ENCODE measurements at regions not wholly inside any gene's neighbourhood (a gene's known extent, or its start where the extent isn't known, plus 50 kb on each side); places are given as distances from the start of the nearest gene placed in this dataset.

DNA sequence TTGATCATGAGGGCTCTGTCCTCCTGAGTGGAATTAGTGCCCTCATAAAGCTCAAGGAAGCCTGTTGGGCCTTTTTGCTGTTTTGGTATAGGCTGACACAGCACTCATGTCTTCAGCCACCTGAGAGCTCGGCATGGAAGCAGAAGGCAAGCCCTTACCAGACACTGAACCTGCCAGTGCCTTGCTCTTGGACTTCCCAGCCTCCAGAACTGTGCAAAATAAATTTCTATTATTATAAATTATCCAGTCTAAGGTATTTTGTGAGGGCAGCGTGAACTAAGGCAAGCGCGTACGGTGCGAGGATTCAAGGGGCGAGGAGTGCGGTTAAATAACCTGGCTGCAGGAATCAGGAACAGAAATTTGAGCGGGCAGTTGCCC lies 281.5 kb upstream of the LYZL1 start:
- no peaks in the 10 kb centered on the region for H3K79me2 ChIP-seq (ENCODE audit: control insufficient read depth, insufficient read depth, low read length, unreplicated experiment)

DNA sequence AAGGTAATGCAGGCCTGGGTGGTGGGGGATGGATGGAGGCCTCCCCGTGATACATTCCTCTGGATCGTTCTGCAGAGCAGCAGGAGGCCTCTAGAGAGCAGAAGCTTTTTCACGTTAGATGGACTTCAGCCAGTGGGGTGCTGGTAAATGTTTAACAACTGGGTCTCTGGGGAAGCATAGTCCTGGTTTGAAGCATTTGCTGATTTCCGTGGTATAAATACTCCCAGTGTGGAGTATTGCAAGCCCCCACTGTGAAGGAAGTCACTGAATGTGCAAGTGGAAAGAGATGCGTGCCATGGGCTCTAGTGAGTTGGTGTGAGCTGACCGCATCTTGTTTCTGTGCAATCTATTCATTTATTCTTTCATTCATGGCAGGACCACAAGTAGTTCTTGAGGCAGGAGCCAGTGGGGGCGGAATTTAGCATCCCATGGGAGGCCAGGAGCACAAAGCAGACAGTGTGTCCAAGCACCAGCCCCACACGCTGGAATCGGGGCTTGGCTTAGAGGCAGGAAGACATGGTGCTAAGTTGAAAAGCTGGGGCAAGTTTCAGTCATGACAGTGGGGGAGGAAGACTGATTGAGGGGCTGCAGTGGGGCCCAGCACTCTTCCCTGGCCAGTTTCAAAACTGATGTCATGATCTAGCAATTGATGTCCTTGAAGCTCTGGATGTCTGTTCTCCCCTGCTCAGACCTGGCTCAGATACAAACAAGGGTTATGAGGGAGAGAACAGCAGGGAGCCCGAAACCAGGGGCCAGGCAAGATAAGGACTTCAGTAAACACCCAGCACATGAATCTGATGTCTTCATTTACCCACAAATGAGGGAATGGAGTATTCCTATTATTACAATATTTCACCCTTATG lies 280.9 kb upstream of the LYZL1 start:
- Histone ChIP-seq H3K27me3 (ENCODE audit: insufficient read depth, low read length) (no peaks in the 10 kb centered on the region), H3K4me3 (ENCODE audit: low read depth, low read length) (no peak overlapping the region), H3K27ac (ENCODE audit: low read depth, low read length) (no peak overlapping the region), H3K4me1 (ENCODE audit: control insufficient read depth, insufficient read depth, low read length, unreplicated experiment) (no peaks in the 10 kb centered on the region), H3K79me2 (ENCODE audit: control insufficient read depth, insufficient read depth, low read length, unreplicated experiment) (no peaks in the 10 kb centered on the region), H3K36me3 (ENCODE audit: insufficient read depth, low read length) (no peaks in the 10 kb centered on the region), H2AFZ (ENCODE audit: low read length, unreplicated experiment) (no peak overlapping the region)

More for the DNA sequence above, 281.5 kb upstream of the LYZL1 start:
- no peak overlapping the region for H3K27ac ChIP-seq (ENCODE audit: low read depth, low read length)
- no peaks in the 10 kb centered on the region for H3K36me3 ChIP-seq (ENCODE audit: insufficient read depth, low read length)
- H3K4me1 ChIP-seq (ENCODE audit: control insufficient read depth, insufficient read depth, low read length, unreplicated experiment): no peaks in the 10 kb centered on the region
- no peak overlapping the region for H3K4me3 ChIP-seq (ENCODE audit: low read depth, low read length)
- H3K27me3 ChIP-seq (ENCODE audit: insufficient read depth, low read length): no peaks in the 10 kb centered on the region
- no peak overlapping the region for H2AFZ ChIP-seq (ENCODE audit: low read length, unreplicated experiment)

DNA sequence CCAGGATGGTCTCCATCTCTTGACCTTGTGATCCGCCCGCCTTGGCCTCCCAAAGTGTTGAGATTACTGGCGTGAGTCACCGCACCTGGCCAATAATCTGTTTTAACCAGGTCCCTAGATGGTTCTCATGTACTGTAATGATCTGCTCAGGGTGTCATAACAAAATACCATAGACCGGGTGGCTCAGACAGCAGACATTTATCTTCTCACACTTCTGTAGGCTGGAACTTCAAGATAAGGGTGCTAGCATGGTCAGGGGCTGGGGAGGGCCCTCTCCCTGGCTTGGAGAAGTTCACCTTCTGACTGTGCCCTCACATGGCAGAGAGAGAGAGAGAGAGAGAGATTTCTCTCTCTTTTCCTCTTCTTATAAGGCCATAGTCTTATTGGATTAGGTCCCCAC lies 279.4 kb upstream of the LYZL1 start:
- H3K4me3 ChIP-seq (ENCODE audit: low read depth, low read length): no peak overlapping the region
- no peak overlapping the region for H3K27ac ChIP-seq (ENCODE audit: low read depth, low read length)
- H3K79me2 ChIP-seq (ENCODE audit: control insufficient read depth, insufficient read depth, low read length, unreplicated experiment): no peaks in the 10 kb centered on the region
- peaks cover 5% of the 10 kb centered on the region; the same call in 1 of the 2 replicates for H3K27me3 ChIP-seq (ENCODE audit: insufficient read depth, low read length)
- H3K36me3 ChIP-seq (ENCODE audit: insufficient read depth, low read length): no peaks in the 10 kb centered on the region
- H3K4me1 ChIP-seq (ENCODE audit: control insufficient read depth, insufficient read depth, low read length, unreplicated experiment): no peaks in the 10 kb centered on the region
- H2AFZ ChIP-seq (ENCODE audit: low read length, unreplicated experiment): no peak overlapping the region

DNA sequence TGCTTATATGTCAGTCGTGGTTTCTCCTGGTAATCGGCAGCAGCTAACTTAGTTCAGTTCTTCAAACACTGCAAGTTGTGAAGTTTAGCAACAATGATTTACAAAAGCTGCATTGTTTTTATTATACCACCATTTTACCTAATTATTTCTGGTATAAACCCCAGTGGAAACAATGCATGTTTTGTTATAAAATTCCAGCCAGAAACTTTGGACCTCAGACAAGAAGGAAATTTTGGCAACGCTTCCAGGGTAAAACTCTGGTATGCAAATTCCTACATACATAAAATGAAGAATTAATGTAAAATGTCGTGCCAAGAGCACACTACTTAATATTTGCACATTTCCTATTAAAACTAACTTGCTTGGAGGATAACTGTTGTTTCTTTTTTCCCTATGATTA lies 277.4 kb upstream of the LYZL1 start:
- peaks cover 5% of the 10 kb centered on the region; the same call in 1 of the 2 replicates for H3K27me3 ChIP-seq (ENCODE audit: insufficient read depth, low read length)
- no peaks in the 10 kb centered on the region for H3K36me3 ChIP-seq (ENCODE audit: insufficient read depth, low read length)
- no peak overlapping the region for H2AFZ ChIP-seq (ENCODE audit: low read length, unreplicated experiment)
- H3K4me3 ChIP-seq (ENCODE audit: low read depth, low read length): no peak overlapping the region
- H3K4me1 ChIP-seq (ENCODE audit: control insufficient read depth, insufficient read depth, low read length, unreplicated experiment): no peaks in the 10 kb centered on the region
- H3K27ac ChIP-seq (ENCODE audit: low read depth, low read length): no peak overlapping the region
- no peaks in the 10 kb centered on the region for H3K79me2 ChIP-seq (ENCODE audit: control insufficient read depth, insufficient read depth, low read length, unreplicated experiment)

DNA sequence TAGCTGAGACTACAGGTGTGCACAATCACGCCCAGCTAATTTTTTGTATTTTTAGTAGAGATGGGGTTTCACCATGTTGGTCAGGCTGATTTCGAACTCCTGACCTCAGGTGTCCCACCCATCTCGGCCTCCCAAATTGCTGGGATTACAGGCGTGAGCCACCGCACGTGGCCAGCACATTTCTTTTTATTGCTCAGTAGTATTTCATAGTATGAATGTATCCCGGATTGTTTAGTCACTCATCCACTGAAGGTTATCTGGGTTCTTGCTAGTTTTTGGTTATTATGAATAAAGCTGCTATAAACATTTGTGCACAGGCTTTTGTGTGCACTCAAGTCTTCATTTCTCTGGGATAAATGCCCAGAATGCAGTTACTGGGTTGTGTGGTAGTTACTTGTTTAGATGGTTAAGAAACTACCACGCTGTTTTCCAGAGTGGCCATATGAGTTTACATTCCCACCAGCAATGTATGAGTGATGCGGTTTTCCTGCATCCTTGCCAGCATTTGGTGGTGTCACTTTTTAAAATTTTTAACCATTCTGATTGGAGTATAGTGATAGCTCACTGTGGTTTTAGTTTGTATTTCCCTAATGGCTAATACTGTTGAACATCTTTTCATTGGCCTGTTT lies 275.8 kb upstream of the LYZL1 start:
- Histone ChIP-seq H3K79me2 (ENCODE audit: control insufficient read depth, insufficient read depth, low read length, unreplicated experiment) (no peaks in the 10 kb centered on the region), H2AFZ (ENCODE audit: low read length, unreplicated experiment) (no peak overlapping the region), H3K4me1 (ENCODE audit: control insufficient read depth, insufficient read depth, low read length, unreplicated experiment) (no peaks in the 10 kb centered on the region), H3K27me3 (ENCODE audit: insufficient read depth, low read length) (peaks cover 9% of the 10 kb centered on the region; the same call in 1 of the 2 replicates), H3K27ac (ENCODE audit: low read depth, low read length) (no peak overlapping the region), H3K36me3 (ENCODE audit: insufficient read depth, low read length) (no peaks in the 10 kb centered on the region), H3K4me3 (ENCODE audit: low read depth, low read length) (no peak overlapping the region)

DNA sequence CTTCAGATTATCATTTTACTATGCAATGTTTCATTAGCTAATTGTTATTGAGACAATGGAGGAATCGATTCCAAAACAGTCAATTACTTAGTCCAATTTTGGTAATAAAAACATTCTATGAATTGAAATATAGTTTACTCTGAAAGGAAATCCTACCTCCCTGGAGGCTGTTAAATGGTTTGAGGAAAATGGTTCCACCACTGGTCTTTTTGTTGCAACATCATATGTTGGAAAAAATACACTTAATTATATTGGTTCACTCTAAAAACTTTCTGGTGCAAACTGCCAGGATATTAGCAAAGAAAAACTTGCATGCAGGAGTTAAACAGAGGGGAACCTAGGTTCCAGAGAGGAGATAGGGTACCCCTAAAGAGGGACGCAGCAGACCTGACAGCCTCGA lies 267.3 kb upstream of the LYZL1 start:
- H3K36me3 ChIP-seq (ENCODE audit: insufficient read depth, low read length): no peaks in the 10 kb centered on the region
- no peak overlapping the region for H3K4me3 ChIP-seq (ENCODE audit: low read depth, low read length)
- peaks cover 13% of the 10 kb centered on the region for H3K27me3 ChIP-seq (ENCODE audit: insufficient read depth, low read length)
- H2AFZ ChIP-seq (ENCODE audit: low read length, unreplicated experiment): no peak overlapping the region
- no peak overlapping the region for H3K27ac ChIP-seq (ENCODE audit: low read depth, low read length)
- H3K4me1 ChIP-seq (ENCODE audit: control insufficient read depth, insufficient read depth, low read length, unreplicated experiment): peaks cover 7% of the 10 kb centered on the region
- no peaks in the 10 kb centered on the region for H3K79me2 ChIP-seq (ENCODE audit: control insufficient read depth, insufficient read depth, low read length, unreplicated experiment)

DNA sequence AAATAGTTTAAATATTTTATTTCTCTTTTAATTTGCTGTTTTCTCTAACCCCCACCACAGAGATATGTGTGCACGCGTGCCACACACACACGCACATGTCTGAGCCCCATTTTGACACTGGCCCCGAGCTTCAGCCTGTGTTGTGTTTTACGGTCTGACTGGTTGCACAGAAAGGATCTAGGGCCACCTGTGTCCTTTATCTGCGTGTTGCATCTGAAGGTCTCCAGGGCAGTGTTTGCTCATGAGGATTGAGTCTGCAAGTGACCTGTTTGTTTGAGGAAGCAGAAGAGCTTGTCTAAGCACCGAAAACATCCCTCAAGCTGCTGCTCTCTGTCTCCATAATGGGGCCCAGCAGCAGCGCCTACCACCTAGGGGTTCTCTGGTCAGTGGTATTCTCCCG lies 266.4 kb upstream of the LYZL1 start:
- Histone ChIP-seq H3K4me1 (ENCODE audit: control insufficient read depth, insufficient read depth, low read length, unreplicated experiment) (peaks cover 7% of the 10 kb centered on the region), H3K27ac (ENCODE audit: low read depth, low read length) (no peak overlapping the region), H3K27me3 (ENCODE audit: insufficient read depth, low read length) (peaks cover 15% of the 10 kb centered on the region), H3K4me3 (ENCODE audit: low read depth, low read length) (no peak overlapping the region), H2AFZ (ENCODE audit: low read length, unreplicated experiment) (no peak overlapping the region), H3K36me3 (ENCODE audit: insufficient read depth, low read length) (no peaks in the 10 kb centered on the region), H3K79me2 (ENCODE audit: control insufficient read depth, insufficient read depth, low read length, unreplicated experiment) (no peaks in the 10 kb centered on the region)

DNA sequence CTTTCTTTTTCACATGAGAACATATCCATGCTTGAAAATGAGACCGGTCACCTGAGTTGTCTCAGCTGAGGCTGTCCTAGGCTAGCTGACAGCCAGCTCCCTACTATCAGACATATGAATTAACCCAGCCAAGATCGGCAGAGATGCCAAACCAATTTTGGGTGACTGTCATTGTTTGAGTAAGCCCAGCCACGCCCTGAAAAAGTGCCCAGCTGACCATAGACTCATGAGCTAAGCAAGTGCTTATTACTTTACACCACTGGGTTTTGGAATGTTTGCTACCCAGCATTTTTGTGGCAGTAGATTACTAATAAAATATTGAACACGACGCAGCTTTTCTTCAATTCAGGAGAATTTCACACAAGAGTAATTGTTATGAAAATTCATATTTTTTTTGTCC lies 265.2 kb upstream of the LYZL1 start:
- 0 out of 2 replicates have a peak overlapping the region, but pooled peaks have one; percentile 17 for H3K4me3 ChIP-seq (ENCODE audit: low read depth, low read length)
- peaks cover 13% of the 10 kb centered on the region for H3K27me3 ChIP-seq (ENCODE audit: insufficient read depth, low read length)
- no peak overlapping the region for H3K27ac ChIP-seq (ENCODE audit: low read depth, low read length)
- no peak overlapping the region for H2AFZ ChIP-seq (ENCODE audit: low read length, unreplicated experiment)
- H3K79me2 ChIP-seq (ENCODE audit: control insufficient read depth, insufficient read depth, low read length, unreplicated experiment): no peaks in the 10 kb centered on the region
- H3K36me3 ChIP-seq (ENCODE audit: insufficient read depth, low read length): no peaks in the 10 kb centered on the region
- peaks cover 7% of the 10 kb centered on the region for H3K4me1 ChIP-seq (ENCODE audit: control insufficient read depth, insufficient read depth, low read length, unreplicated experiment)

DNA sequence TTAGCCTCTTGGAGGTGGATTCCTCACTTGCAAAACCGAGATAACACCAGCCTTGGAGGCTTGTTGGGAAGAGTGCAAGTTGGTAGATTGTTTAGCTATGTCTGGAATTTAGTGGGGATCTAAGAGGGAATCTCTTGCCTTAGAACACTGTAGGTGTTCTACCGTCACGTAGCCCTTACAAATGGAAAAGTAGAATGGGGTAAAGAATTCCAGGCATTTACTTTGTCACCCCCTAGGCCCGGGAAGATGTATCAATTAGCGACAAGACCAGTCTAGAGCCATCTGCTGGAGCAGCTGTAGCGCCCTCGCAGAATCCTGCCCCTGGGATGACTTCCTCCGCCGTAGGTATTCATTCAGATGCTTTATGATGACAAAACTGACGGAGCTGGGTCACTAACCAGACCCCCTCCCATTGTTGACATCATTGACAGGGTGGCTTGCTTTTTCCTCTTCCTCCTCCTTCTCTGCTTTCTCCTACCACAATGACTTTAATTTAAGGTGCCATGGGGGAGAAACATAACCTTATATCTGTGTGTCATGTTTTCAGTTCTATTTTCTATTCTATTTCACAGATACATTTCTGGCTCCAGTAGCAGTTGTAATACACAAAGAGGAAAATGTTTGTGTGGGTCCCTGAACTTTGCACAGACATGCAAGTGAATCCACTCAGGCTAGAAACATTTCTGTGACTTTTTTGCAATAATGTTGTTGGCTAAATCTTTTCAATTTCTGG lies 262.6 kb upstream of the LYZL1 start:
- Histone ChIP-seq H3K27ac (ENCODE audit: low read depth, low read length) (no peak overlapping the region), H3K79me2 (ENCODE audit: control insufficient read depth, insufficient read depth, low read length, unreplicated experiment) (no peaks in the 10 kb centered on the region), H3K4me3 (ENCODE audit: low read depth, low read length) (no peak overlapping the region)

DNA sequence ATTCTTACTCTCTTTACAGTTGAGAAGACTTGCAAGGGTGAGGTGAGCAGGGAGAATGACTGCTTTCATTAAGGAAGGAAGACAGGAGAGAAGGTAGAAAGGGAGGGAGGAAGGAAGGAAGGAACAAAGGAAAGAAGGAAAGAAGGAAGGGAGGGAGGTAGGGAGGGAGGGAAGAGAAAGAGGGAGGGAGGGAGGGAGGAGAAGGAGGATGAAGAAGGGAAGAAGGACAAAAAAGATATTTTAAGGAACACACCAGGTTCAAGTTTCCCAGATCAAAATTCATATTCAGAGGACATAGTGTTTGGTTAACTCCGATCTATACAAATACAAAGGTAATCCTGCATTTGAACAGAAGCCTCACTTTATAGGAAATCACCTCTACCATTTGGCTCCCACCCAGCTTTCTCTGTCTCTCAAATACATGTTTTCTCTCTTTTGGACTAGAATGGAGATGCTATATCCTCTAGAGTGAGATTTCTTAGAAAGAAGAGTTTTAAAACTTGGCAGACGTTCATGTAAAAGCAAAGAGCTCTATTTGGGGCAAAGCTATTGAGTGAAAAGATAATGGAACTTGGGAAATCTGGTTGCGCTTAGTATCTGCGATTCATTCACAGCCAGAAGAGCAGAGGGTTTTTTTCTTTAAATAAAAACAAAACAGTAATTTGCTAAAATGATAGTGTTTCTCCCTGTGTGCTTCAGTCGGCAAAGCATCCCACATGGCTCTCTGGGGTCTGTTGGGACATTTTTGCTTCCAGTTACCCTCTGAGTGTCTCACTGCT lies 261.9 kb upstream of the LYZL1 start:
- Histone ChIP-seq H3K27ac (ENCODE audit: low read depth, low read length) (no peak overlapping the region), H3K27me3 (ENCODE audit: insufficient read depth, low read length) (peaks cover 13% of the 10 kb centered on the region), H3K79me2 (ENCODE audit: control insufficient read depth, insufficient read depth, low read length, unreplicated experiment) (no peaks in the 10 kb centered on the region), H3K4me3 (ENCODE audit: low read depth, low read length) (no peak overlapping the region), H3K36me3 (ENCODE audit: insufficient read depth, low read length) (no peaks in the 10 kb centered on the region), H2AFZ (ENCODE audit: low read length, unreplicated experiment) (no peak overlapping the region), H3K4me1 (ENCODE audit: control insufficient read depth, insufficient read depth, low read length, unreplicated experiment) (peaks cover 7% of the 10 kb centered on the region)

More for the DNA sequence above, 262.6 kb upstream of the LYZL1 start:
- Histone ChIP-seq H2AFZ (ENCODE audit: low read length, unreplicated experiment) (no peak overlapping the region), H3K36me3 (ENCODE audit: insufficient read depth, low read length) (no peaks in the 10 kb centered on the region), H3K27me3 (ENCODE audit: insufficient read depth, low read length) (peaks cover 13% of the 10 kb centered on the region), H3K4me1 (ENCODE audit: control insufficient read depth, insufficient read depth, low read length, unreplicated experiment) (peaks cover 7% of the 10 kb centered on the region)

All from ACC112 (cell line).